HG02763 (cell line): ENCODE measurements at regions not wholly inside any gene's neighbourhood (a gene's known extent, or its start where the extent isn't known, plus 50 kb on each side); places are given as distances from the start of the nearest gene placed in this dataset.

ENCODE experiments used
- ATAC-seq: cut with Tn5 transposase; IDR thresholded peaks from one replicate; pipeline ENCODE4 v1.9.1; 2021; ENCODE audit warnings: mild to moderate bottlenecking, moderate library complexity; ENCODE audit not compliant: unreplicated experiment

- no peak for ATAC-seq
These were observed 269.8 kb downstream of the CDC5L start for GRCh38 chr6:44657206-44657819.

GRCh38 chr6:44658571-44658970 is 271.1 kb downstream of the CDC5L start:
- ATAC-seq: no peak

DNA sequence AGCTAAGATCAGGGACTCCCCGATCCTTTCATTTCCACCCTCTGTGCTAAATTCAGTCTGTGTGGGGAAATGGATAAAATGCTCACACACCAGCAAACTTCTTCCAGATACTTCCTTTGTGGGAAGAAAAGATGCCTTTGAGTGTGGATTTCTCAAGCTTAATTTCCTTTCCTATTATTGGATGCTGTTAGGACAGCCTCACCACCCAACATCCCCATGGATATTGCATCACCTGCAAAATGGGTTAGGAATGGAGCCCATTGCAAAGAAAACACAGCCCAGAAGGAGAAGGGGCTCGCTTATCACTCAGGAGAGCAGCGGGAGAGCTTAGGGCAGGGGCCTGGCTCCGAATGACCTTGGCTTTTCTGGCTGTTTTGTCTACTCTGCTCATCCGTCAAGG is 272.2 kb downstream of the CDC5L start:
- no peak for ATAC-seq

- ATAC-seq: no peak
These were observed 273.2 kb downstream of the CDC5L start for GRCh38 chr6:44660561-44661220.

DNA sequence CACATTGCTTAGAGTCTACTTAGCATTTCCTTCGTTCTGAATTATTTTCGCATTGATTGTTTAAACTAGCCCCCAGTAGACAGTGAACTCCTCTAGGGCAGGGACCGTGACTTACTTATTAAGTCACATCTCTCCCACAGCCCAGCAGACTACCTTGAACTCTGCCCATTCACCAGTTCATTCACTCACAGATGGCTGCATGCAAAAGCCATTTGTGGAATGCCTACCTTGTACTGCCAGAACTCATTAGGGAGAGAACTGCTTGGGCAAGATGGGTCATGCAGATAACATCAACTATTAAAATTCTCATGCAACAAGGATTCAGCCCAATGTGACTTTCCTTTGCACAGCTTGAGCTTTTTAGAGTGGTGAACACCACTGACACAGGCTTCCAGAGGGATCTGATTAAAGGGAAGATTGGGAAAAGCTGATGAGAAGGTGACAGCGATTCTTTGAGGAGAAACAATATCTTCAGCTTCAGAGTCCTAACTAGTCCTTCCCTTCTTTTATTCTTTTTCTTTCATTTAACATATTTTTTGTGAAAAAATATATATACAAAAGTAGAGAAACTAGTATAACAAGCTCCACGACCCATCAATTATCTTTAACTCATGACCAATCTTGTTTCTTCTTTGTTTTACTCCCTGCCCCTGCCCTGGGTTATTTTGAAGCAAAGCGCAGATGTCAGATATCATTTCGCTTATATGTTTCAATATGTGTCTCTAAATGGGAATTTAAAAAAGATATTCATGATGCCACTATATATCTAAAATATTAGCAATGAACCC is 273.9 kb downstream of the CDC5L start:
- ATAC-seq: no peak

DNA sequence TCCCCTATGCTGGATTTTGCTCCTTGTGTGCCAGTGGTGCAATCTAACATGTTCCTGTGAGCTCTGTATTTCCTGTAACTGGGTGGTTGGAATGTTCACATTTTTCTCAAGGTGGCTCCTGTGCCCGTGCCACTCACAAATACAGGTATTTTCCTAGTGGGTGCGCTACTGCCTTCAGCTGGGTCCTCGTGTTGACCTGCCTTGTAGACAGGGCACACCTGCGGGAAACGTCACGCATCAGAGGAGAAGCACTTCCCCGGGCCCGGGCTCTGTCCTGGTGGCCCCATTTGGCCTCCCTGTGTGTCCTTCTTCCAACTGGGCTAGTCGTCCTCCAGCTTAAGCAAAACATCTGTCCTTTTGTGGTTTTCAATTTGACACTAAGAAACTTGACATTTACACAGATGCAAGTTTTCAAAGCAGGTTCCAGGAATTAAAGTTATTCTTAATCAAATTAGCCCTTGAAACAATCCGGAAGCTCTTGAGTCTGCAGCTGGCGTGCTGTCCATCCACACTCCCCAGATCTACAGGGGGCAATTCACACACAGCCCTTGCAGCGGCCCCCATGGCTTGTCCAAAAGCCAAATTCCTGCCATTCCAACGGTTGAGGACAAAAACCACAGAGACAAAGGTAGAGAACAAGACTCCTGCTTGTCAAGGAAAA is 275.1 kb downstream of the CDC5L start:
- ATAC-seq: no peak

DNA sequence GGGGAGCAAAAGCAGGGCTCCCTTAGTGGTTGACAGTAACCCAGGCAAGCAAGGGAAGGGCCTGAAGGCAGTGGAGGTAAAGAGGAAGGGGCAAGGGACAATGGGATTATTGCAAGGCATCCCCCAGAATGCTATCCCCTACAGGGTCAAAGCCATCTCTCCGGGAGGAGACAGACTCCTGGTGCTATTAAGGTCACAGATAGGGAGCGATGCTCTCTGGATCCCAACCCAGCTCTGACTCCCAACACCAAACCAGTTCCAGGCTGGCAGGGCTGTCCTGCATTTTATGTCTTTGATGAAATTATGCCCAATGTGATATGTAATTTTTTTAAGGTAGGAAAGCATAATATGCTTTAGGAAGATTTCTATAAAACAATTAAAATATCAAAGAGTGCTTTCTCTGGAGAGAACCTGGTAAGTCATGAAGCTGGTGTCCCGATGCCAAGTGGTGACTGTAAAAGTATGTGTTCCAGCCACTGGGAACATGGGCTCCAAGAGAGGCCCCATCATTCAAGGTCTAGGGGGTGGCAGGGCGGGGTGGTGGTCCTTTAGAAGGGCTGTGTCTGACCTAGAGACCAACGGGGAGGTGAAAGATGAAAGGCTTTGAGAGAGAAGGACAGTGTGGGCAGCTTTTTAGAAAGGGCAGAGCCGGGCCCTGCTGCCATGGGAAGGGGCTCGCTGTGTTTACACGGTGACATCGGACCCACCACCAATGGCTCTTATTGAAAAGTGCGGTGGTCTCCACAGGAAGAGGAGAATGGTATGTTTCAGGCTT is 276.5 kb downstream of the CDC5L start:
- ATAC-seq: no peak

GRCh38 chr6:44664716-44665115 is 277.2 kb downstream of the CDC5L start:
- no peak for ATAC-seq

DNA sequence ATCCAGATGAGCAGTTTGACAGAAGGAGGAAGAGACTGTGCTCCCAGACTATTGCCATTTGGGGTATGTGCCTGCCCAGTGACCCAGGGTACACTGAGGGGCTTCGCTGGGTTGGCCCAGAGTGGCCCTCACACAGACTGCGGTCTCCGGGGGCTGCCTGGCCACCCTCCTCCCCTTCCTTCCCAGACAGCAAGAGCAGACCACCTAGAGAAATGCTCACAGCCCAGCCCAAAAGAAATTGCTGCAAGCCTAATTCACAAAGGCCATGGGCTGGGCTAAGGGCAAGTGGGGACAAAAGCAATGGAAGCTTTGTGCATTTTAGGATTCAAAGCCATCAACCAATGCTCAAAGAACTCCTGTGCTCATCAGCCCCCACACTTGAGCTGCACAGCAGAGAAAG is 277.6 kb downstream of the CDC5L start:
- no peak for ATAC-seq

GRCh38 chr6:44665683-44666082 is 278.2 kb downstream of the CDC5L start:
- no peak for ATAC-seq

GRCh38 chr6:44666324-44666723 is 278.8 kb downstream of the CDC5L start:
- ATAC-seq: no peak

- ATAC-seq: no peak
These were observed 279.7 kb downstream of the CDC5L start for GRCh38 chr6:44667226-44667625.

- ATAC-seq: peak; percentile 60
These were observed 280.3 kb downstream of the CDC5L start for GRCh38 chr6:44667668-44668390.

DNA sequence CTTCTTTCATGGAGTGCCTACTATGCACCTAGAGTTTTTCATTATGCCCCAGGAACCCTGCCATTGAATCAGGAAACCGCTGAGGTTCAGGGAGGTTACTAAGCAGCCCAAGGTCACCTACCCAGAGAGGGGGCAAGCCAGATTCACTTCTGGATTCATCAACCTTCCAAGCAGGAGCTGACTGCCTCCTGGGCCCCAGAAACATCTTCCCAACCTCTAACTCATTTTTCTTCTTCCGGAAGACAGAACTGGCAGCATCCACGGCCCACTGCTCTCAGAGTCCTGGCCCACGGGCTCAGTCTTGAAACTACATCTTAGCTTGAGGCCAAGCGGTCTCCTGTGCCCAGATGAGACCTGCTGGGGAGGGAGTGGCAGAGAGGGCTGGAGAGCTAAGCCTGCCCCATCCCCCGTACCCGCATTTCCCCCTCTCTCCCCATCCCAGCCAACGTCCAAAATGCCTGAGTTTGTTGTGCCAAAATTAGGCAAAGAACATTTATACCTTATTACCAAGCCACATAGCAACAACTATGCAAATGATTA is 281.0 kb downstream of the CDC5L start:
- no peak for ATAC-seq

- no peak for ATAC-seq
These were observed 281.7 kb downstream of the CDC5L start for GRCh38 chr6:44668976-44669934.

- no peak for ATAC-seq
These were observed 282.6 kb downstream of the CDC5L start for GRCh38 chr6:44670146-44670545.

DNA sequence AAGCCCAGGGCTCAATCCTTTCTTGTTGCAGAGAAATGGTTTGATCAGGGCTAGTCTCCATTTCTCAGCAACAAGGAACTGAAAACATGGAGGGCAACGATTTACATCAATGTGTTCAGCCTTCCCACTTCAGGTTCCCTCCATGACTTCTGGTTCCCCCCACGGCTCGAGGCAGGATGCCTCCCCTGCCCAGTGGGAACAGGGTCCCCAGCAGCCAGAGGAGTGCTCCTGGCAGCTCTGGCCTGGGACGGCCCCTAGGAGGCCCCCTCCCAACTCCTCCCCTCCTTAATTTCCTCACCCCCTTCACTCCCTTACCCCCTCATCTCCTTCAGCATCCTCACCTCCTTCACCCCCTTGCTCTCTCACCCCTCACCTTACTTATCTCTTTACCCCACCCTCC is 283.8 kb downstream of the CDC5L start:
- ATAC-seq: no peak

- no peak for ATAC-seq
These were observed 284.6 kb downstream of the CDC5L start for GRCh38 chr6:44672086-44672485.

- ATAC-seq: no peak
These were observed 285.3 kb downstream of the CDC5L start for GRCh38 chr6:44672841-44673240.
